ENCODE measurements at regions not wholly inside any gene's neighbourhood (a gene's known extent, or its start where the extent isn't known, plus 50 kb on each side); places are given as distances from the start of the nearest gene placed in this dataset.

GRCh38 chr6:28643017-28643740 lies 117.5 kb downstream of the GPX5 start:
- TF ChIP-seq CTCF (IDR thresholded peaks at IDR 0.05): no peak
- no peak for TF ChIP-seq EZH2 (IDR thresholded peaks at IDR 0.05; ENCODE audit: borderline replicate concordance, insufficient read depth, low read depth, low read length, poor library complexity, severe bottlenecking)

Data from B cell (primary cell).